ENCODE measurements at regions not wholly inside any gene's neighbourhood (a gene's known extent, or its start where the extent isn't known, plus 50 kb on each side); places are given as distances from the start of the nearest gene placed in this dataset.

- DNase-seq (ENCODE audit: low read depth), result no peak
- no peak for TF ChIP-seq CTCF (IDR thresholded peaks at IDR 0.05; ENCODE audit: control insufficient read depth, extremely low read depth, insufficient read depth)
- no peak overlapping the region for H3K4me3 ChIP-seq (ENCODE audit: low read depth, low read length)
Measured at GRCh38 chr2:142320067-142320466, 189.3 kb upstream of the LRP1B start.

- TF ChIP-seq CTCF (IDR thresholded peaks at IDR 0.05; ENCODE audit: control insufficient read depth, extremely low read depth, insufficient read depth), result no peak
- H3K4me3 ChIP-seq (ENCODE audit: low read depth, low read length), result no peak overlapping the region
- DNase-seq (ENCODE audit: low read depth), result no peak
Measured at GRCh38 chr2:142316049-142316448, 185.2 kb upstream of the LRP1B start.

- DNase-seq (ENCODE audit: low read depth), result no peak
- TF ChIP-seq CTCF (IDR thresholded peaks at IDR 0.05; ENCODE audit: control insufficient read depth, extremely low read depth, insufficient read depth), result no peak
- H3K4me3 ChIP-seq (ENCODE audit: low read depth, low read length), result no peak overlapping the region
Measured at GRCh38 chr2:142315346-142315745, 184.5 kb upstream of the LRP1B start.

- no peak overlapping the region for H3K4me3 ChIP-seq (ENCODE audit: low read depth, low read length)
- TF ChIP-seq CTCF (IDR thresholded peaks at IDR 0.05; ENCODE audit: control insufficient read depth, extremely low read depth, insufficient read depth), result no peak
- no peak for DNase-seq (ENCODE audit: low read depth)
Measured at GRCh38 chr2:142314164-142314563, 183.3 kb upstream of the LRP1B start.

GRCh38 chr2:142310530-142310929, 179.7 kb upstream of the LRP1B start:
- no peak for TF ChIP-seq CTCF (IDR thresholded peaks at IDR 0.05; ENCODE audit: control insufficient read depth, extremely low read depth, insufficient read depth)
- DNase-seq (ENCODE audit: low read depth), result no peak

GRCh38 chr2:142308744-142309143, 177.9 kb upstream of the LRP1B start:
- no peak for TF ChIP-seq CTCF (IDR thresholded peaks at IDR 0.05; ENCODE audit: control insufficient read depth, extremely low read depth, insufficient read depth)
- no peak for DNase-seq (ENCODE audit: low read depth)
- no peak overlapping the region for H3K4me3 ChIP-seq (ENCODE audit: low read depth, low read length)

More at GRCh38 chr2:142310530-142310929, 179.7 kb upstream of the LRP1B start:
- H3K4me3 ChIP-seq (ENCODE audit: low read depth, low read length), result no peak overlapping the region

- no peak for DNase-seq (ENCODE audit: low read depth)
- no peak for TF ChIP-seq CTCF (IDR thresholded peaks at IDR 0.05; ENCODE audit: control insufficient read depth, extremely low read depth, insufficient read depth)
- H3K4me3 ChIP-seq (ENCODE audit: low read depth, low read length), result no peak overlapping the region
Measured at GRCh38 chr2:142307616-142308115, 176.8 kb upstream of the LRP1B start.

Measured in LNCaP clone FGC (cell line).